Endothelial cell of umbilical vein (primary cell): ENCODE measurements at regions not wholly inside any gene's neighbourhood (a gene's known extent, or its start where the extent isn't known, plus 50 kb on each side); places are given as distances from the start of the nearest gene placed in this dataset.

Source experiments
- BruUV-seq: library from RNA; stranded (reverse); fragments of 400-500 nt; replicated peaks from 2 replicates; lab custom pipeline; 2021; lab: Mats Ljungman, UMichigan
- CTCF ChIA-PET: fragments of 300-600, 350-600 bp; sonication (Branson Sonifier 250); formaldehyde crosslinking; loops from one replicate; lab custom pipeline; 2021; ENCODE audit warnings: antibody characterized with exemption, inconsistent platforms; lab: Charles Lee
- POLR2A ChIA-PET: fragments of 300-600, 350-600 bp; sonication (Branson Sonifier 250); formaldehyde crosslinking; loops from one replicate; lab custom pipeline; 2021; ENCODE audit warnings: antibody characterized with exemption, inconsistent platforms; lab: Charles Lee
- DNase-seq: peaks from one replicate; pipeline ENCODE4 v3.0.0-alpha.2; 2011; ENCODE audit warnings: low read depth, low spot score
- FAIRE-seq: peaks from 2 replicates; lab custom pipeline; 2011; peaks lifted over from hg19 to GRCh38; lab: Jason Lieb, UNC
- H2AFZ ChIP-seq: 2 replicates; pipeline ENCODE4 v1.6.0; 2012; ENCODE audit warnings: low read depth, low read length, control low read depth, inconsistent platforms
- H3K27ac ChIP-seq: 2 replicates; pipeline ENCODE4 v1.5.1; 2011; ENCODE audit warnings: low read depth, mild to moderate bottlenecking, control low read depth, low read length, moderate library complexity; ENCODE audit not compliant: insufficient read depth
- H3K27me3 ChIP-seq, 2 experiments: 2 replicates each; pipeline versions ENCODE4 v1.6.0 to v1.6.1; 2011; ENCODE audit warnings: low read length in 2 of 2, mixed read lengths in 1 of 2; ENCODE audit not compliant: control insufficient read depth in 2 of 2, insufficient read depth in 2 of 2
- H3K36me3 ChIP-seq, 2 experiments: 2 replicates in 1 of 2; 3 replicates in 1 of 2; pipeline ENCODE4 v1.5.1; 2011; ENCODE audit warnings: low read length in 2 of 2, mild to moderate bottlenecking in 1 of 2, moderate library complexity in 1 of 2; ENCODE audit not compliant: control insufficient read depth in 2 of 2, insufficient read depth in 2 of 2; ENCODE audit errors: extremely low read depth in 1 of 2
- H3K4me1 ChIP-seq: 3 replicates; pipeline ENCODE4 v1.5.1; 2011; ENCODE audit warnings: mild to moderate bottlenecking, low read length; ENCODE audit not compliant: control insufficient read depth, insufficient read depth; ENCODE audit errors: extremely low read depth
- H3K4me2 ChIP-seq: 2 replicates; pipeline ENCODE4 v1.6.1; 2011; ENCODE audit warnings: low read length, control low read depth, mixed read lengths; ENCODE audit not compliant: insufficient read depth
- H3K4me3 ChIP-seq, 3 experiments: fragments of 200-600 bp in 1 of 3; sonication (generic), shearing (Covaris generic) in 1 of 3; replicated peaks in 1 of 3; 2 replicates each; pipeline ENCODE4 v1.5.1; 2011 to 2016; ENCODE audit warnings: control low read depth in 3 of 3, low read length in 3 of 3, mild to moderate bottlenecking in 2 of 3, inconsistent platforms in 1 of 3, low read depth in 1 of 3, moderate library complexity in 1 of 3; ENCODE audit not compliant: insufficient read depth in 1 of 3
- H3K79me2 ChIP-seq: 2 replicates; pipeline ENCODE4 v1.6.0; 2012; ENCODE audit warnings: low read length, inconsistent platforms; ENCODE audit not compliant: control insufficient read depth, insufficient read depth
- H3K9ac ChIP-seq: replicated peaks from 2 replicates; pipeline ENCODE3; 2011; ENCODE audit warnings: low read length, control low read depth; ENCODE audit not compliant: insufficient read depth; ENCODE audit errors: extremely low read depth
- H3K9me1 ChIP-seq: replicated peaks from 3 replicates; pipeline ENCODE4 v1.6.0; 2011; ENCODE audit warnings: mild to moderate bottlenecking, low read length; ENCODE audit not compliant: control insufficient read depth, insufficient read depth; ENCODE audit errors: extremely low read depth
- H3K9me3 ChIP-seq: replicated peaks from 2 replicates; pipeline ENCODE4 v1.5.1; 2012; ENCODE audit warnings: low read length, inconsistent platforms; ENCODE audit not compliant: control insufficient read depth, insufficient read depth
- H4K20me1 ChIP-seq: replicated peaks from 2 replicates; pipeline ENCODE3; 2011; ENCODE audit warnings: mild to moderate bottlenecking, low read length; ENCODE audit not compliant: control insufficient read depth, insufficient read depth; ENCODE audit errors: extremely low read depth
- EZH2 ChIP-seq: IDR thresholded peaks from 2 replicates; pipeline ENCODE4 v1.6.1; 2012; ENCODE audit warnings: borderline replicate concordance, low read depth, mild to moderate bottlenecking, moderate library complexity, low read length, inconsistent platforms; ENCODE audit not compliant: severe bottlenecking
- FOS ChIP-seq: IDR thresholded peaks from 2 replicates; pipeline ENCODE4 v1.6.1; 2011; ENCODE audit warnings: mild to moderate bottlenecking, low read length, moderate library complexity, borderline replicate concordance; ENCODE audit not compliant: insufficient read depth
- GATA2 ChIP-seq: IDR thresholded peaks from 2 replicates; pipeline ENCODE4 v1.7.0; 2011; ENCODE audit warnings: low read depth, mild to moderate bottlenecking, moderate library complexity, mixed read lengths, low read length; ENCODE audit not compliant: insufficient read length, insufficient read depth
- JUN ChIP-seq: IDR thresholded peaks from 2 replicates; pipeline ENCODE4 v1.6.1; 2011; ENCODE audit warnings: borderline replicate concordance, low read depth; ENCODE audit not compliant: insufficient read length, insufficient read depth
- MYC ChIP-seq: IDR thresholded peaks from one replicate; pipeline ENCODE4 v1.6.1; 2011; ENCODE audit warnings: mild to moderate bottlenecking, low read depth, low read length
- POLR2A ChIP-seq: IDR thresholded peaks from 2 replicates; pipeline ENCODE4 v1.6.1; 2012; ENCODE audit warnings: low read depth, mild to moderate bottlenecking, control low read depth, low read length
- POLR2AphosphoS5 ChIP-seq: IDR thresholded peaks from 2 replicates; pipeline ENCODE4 v1.6.1; 2012; ENCODE audit warnings: low read depth, mild to moderate bottlenecking, control low read depth, low read length, moderate library complexity; ENCODE audit not compliant: insufficient read depth
- dilution Hi-C: fragments of 300-500 bp; cut with MboI; formaldehyde crosslinking; loops from one replicate; pipeline ENCODE4 v1.15.0; 2019; ENCODE audit warnings: low sequenced_read_pairs; ENCODE audit not compliant: extremely low pct_ligation_motif_present
- intact Hi-C: fragments of 100-400 bp; cut with micrococcal nuclease; formaldehyde crosslinking; loops from one replicate; pipeline ENCODE4 v1.10.0; 2022
- TF ChIP-seq, protein P1 (sequence below): IDR thresholded peaks from 2 replicates; pipeline ENCODE4 v1.6.1; 2011; ENCODE audit not compliant: insufficient read depth, insufficient read length
- TF ChIP-seq, protein P2 (sequence below), 2 donors: IDR thresholded peaks; 1 replicate in 1 of 2; 2 replicates in 1 of 2; pipeline ENCODE4 v1.5.1; 2011; ENCODE audit warnings: low read length in 2 of 2, mild to moderate bottlenecking in 2 of 2, moderate library complexity in 2 of 2, control low read depth in 1 of 2, inconsistent platforms in 1 of 2, low read depth in 1 of 2; ENCODE audit not compliant: insufficient read depth in 1 of 2; ENCODE audit errors: extremely low read depth in 1 of 2

GRCh38 chr5:82374637-82375036 is 96.5 kb upstream of the RPS23 start:
- no peak for FAIRE-seq
- TF ChIP-seq EZH2 (no peak), GATA2 (no peak), POLR2AphosphoS5 (no peak), POLR2A (no peak), MYC (no peak), FOS (no peak), JUN (no peak)
- TF ChIP-seq, protein P1, sequence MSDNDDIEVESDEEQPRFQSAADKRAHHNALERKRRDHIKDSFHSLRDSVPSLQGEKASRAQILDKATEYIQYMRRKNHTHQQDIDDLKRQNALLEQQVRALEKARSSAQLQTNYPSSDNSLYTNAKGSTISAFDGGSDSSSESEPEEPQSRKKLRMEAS: no peak
- TF ChIP-seq, protein P2, sequence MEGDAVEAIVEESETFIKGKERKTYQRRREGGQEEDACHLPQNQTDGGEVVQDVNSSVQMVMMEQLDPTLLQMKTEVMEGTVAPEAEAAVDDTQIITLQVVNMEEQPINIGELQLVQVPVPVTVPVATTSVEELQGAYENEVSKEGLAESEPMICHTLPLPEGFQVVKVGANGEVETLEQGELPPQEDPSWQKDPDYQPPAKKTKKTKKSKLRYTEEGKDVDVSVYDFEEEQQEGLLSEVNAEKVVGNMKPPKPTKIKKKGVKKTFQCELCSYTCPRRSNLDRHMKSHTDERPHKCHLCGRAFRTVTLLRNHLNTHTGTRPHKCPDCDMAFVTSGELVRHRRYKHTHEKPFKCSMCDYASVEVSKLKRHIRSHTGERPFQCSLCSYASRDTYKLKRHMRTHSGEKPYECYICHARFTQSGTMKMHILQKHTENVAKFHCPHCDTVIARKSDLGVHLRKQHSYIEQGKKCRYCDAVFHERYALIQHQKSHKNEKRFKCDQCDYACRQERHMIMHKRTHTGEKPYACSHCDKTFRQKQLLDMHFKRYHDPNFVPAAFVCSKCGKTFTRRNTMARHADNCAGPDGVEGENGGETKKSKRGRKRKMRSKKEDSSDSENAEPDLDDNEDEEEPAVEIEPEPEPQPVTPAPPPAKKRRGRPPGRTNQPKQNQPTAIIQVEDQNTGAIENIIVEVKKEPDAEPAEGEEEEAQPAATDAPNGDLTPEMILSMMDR (IDR thresholded peaks at IDR 0.05; ENCODE audit: extremely low read depth in 1 of 2, insufficient read depth in 1 of 2, low read depth in 1 of 2, low read length in 2 of 2): no peak
- no peaks in the 10 kb centered on the region for H3K79me2 ChIP-seq
- dilution Hi-C loops (no loop called here), intact Hi-C loops (no loop called here)
- no peaks in the 10 kb centered on the region for H3K36me3 ChIP-seq
- H4K20me1 ChIP-seq: no peaks in the 10 kb centered on the region
- no TSS peak for BruUV-seq
- H3K9me3 ChIP-seq: no peaks in the 10 kb centered on the region
- H3K4me3 ChIP-seq: no peak overlapping the region
- H3K9ac ChIP-seq: no peak overlapping the region
- no peaks in the 10 kb centered on the region for H3K9me1 ChIP-seq
- no peak for DNase-seq
- no peak overlapping the region for H2AFZ ChIP-seq
- ChIA-PET POLR2A (no interaction called here), CTCF (interaction anchor here (2.3 kb wide), 1 partner anchor 10 kb away, joined by 11 read pairs; no protein-coding TSS in a partner anchor)
- no peaks in the 10 kb centered on the region for H3K27me3 ChIP-seq
- no peaks in the 10 kb centered on the region for H3K4me1 ChIP-seq
- H3K4me2 ChIP-seq: no peak overlapping the region
- no peak overlapping the region for H3K27ac ChIP-seq
